ENCODE measurements at regions not wholly inside any gene's neighbourhood (a gene's known extent, or its start where the extent isn't known, plus 50 kb on each side); places are given as distances from the start of the nearest gene placed in this dataset.
A peak's percentile ranks its signal among the peaks of the same experiment; 100 is the strongest.

DNA sequence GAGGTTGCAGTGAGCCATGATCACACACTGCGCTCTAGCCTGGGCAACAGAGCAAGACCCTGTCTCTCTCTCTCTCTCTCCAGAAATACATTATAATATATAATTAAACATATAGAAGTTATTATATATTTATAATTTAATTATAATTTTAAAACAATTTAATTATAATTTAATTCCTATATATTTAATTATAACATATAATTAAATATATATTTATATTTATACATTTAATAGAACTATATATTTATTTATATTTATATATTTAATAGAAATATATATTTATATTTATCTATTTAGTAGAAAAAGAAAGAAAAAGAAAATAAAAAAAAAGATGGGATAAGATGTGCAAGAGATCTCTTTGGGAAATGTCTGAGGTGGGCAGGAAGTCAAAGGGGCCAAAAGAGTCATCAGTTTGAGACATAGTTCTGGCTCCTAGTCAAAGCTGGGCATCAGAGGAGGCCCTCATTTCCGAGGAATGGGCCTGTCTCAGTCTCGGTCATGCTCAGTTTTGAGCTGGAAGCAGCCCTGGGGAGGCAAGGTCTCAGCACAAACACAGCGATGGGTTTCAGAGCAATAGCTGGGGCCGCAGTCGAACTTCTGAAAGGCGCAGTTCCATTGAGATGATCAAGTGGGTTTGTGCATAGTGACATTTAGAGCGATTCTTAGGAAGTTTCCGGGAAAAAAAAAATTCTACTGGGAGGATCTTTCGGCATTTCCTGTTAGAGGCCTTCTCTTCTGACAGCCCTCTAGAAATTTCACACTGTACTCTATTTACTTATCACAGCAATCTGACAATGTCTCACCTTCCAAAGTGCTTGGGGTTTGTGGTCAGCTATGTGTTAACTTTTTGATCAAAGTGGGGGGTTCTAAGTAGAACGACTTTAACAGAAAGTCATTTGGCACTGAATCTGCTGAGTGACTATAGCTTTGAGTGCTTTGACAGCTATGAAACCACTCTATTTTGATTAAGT is 58.7 kb upstream of the GZMB start:
- DNase-seq: no peak

- DNase-seq: no peak
Measured at GRCh38 chr14:24690492-24690891, 56.5 kb upstream of the GZMB start.

- DNase-seq: peak; percentile 85
Measured at GRCh38 chr14:24688030-24688658, 54.2 kb upstream of the GZMB start.
